ENCODE measurements at regions not wholly inside any gene's neighbourhood (a gene's known extent, or its start where the extent isn't known, plus 50 kb on each side); places are given as distances from the start of the nearest gene placed in this dataset.

DNA sequence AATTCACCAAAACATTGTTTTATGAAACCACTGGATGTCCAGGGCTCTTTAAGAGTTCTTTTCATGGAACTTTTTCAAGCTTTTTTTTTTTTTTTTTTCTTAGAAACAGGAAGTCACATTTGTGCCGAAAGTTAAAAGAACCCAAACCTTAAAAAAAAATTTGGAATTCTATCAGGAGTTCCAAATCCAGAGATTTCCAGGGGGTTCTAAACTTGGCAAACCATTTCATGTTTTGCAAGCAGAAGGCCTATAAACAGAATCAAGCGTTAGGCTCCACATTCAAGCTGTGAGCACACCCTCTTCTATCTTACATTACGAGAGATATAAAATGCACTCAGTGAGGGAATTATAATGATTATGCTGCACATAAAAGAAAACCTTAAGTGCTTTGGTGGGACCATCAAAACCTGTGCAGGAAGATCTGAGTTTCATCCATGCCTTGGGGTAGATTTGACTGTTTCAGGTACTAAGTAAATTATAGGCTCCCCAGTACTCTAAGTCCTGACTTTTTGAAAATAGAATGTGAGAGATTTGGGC, 154.8 kb upstream of the FAR2 start:
- H3K4me3 ChIP-seq (ENCODE audit: low read depth, low read length): no peak overlapping the region
- TF ChIP-seq, protein P1, sequence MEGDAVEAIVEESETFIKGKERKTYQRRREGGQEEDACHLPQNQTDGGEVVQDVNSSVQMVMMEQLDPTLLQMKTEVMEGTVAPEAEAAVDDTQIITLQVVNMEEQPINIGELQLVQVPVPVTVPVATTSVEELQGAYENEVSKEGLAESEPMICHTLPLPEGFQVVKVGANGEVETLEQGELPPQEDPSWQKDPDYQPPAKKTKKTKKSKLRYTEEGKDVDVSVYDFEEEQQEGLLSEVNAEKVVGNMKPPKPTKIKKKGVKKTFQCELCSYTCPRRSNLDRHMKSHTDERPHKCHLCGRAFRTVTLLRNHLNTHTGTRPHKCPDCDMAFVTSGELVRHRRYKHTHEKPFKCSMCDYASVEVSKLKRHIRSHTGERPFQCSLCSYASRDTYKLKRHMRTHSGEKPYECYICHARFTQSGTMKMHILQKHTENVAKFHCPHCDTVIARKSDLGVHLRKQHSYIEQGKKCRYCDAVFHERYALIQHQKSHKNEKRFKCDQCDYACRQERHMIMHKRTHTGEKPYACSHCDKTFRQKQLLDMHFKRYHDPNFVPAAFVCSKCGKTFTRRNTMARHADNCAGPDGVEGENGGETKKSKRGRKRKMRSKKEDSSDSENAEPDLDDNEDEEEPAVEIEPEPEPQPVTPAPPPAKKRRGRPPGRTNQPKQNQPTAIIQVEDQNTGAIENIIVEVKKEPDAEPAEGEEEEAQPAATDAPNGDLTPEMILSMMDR (IDR thresholded peaks at IDR 0.05; ENCODE audit: low read depth, low read length, missing control alignments): no peak

GRCh38 chr12:28996688-28997087, 152.4 kb upstream of the FAR2 start:
- DNase-seq (ENCODE audit: low read depth): no peak
- TF ChIP-seq, protein P1 (IDR thresholded peaks at IDR 0.05; ENCODE audit: low read depth, low read length, missing control alignments): no peak
- H3K4me3 ChIP-seq (ENCODE audit: low read depth, low read length): no peak overlapping the region

More for the DNA sequence above, 154.8 kb upstream of the FAR2 start:
- no peak for DNase-seq (ENCODE audit: low read depth)

GRCh38 chr12:28998662-28999120, 150.4 kb upstream of the FAR2 start:
- TF ChIP-seq, protein P1 (IDR thresholded peaks at IDR 0.05; ENCODE audit: low read depth, low read length, missing control alignments): peak; percentile 31
- no peak overlapping the region for H3K4me3 ChIP-seq (ENCODE audit: low read depth, low read length)
- no peak for DNase-seq (ENCODE audit: low read depth)

DNA sequence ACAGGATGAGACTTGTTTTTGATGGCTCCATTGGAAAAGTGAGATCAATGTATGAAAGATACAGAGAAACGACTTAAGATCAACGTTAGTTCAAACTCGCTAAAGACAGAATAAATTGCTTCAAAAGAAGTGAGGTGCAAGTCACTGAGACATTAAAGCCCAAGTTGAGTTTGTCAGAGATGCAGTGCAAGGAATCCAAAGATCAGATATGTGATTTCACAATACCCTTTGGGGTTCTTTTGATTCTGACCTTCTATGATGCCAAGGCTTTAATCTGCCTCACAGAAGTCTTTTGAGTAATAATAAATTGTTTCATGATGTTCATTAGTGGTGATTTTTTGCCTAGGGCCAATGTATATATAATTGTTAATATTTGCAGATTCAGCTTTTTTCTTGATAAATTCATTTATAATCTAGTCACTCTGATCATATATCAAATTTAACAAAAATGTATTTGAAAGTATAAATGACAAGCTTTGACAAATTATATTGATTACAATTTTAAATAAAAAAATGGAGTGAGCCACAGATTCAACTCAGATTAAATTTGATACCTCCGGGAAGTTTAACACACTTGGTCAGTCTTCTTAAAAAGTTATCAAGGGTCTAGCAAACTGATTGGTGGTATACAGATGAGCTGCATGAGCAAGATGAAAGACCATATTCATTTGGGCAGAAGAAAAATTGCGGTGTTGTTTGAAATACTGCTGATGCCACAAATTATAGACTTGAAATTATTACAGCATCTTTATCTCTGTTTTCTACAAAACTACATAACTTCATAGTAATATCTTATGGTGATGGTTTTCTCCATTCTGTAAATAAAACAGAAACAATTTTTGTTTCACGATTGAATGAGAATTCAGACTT, 144.8 kb upstream of the FAR2 start:
- H3K4me3 ChIP-seq (ENCODE audit: low read depth, low read length): no peak overlapping the region
- TF ChIP-seq, protein P1 (IDR thresholded peaks at IDR 0.05; ENCODE audit: low read depth, low read length, missing control alignments): no peak
- no peak for DNase-seq (ENCODE audit: low read depth)

DNA sequence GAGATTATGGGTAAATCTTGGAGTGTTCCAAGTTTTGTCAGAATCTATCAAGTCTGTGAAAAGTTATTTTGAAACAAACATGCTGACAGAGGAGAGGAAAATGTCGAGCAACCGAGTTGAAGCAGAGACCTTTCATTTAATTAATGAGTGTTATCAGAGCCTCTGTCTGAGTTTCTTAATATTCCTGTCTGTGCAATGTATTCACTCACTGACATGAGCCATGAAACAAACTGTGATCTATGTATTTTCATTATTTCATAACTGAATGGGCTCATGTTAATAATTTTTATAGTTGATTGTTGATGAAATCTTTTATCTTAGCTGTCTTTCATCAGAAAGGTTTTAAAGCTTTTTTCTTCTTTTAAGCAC, 144.2 kb upstream of the FAR2 start:
- H3K4me3 ChIP-seq (ENCODE audit: low read depth, low read length): no peak overlapping the region
- TF ChIP-seq, protein P1 (IDR thresholded peaks at IDR 0.05; ENCODE audit: low read depth, low read length, missing control alignments): no peak
- no peak for DNase-seq (ENCODE audit: low read depth)

GRCh38 chr12:29008786-29009185, 140.3 kb upstream of the FAR2 start:
- DNase-seq (ENCODE audit: low read depth): no peak
- no peak overlapping the region for H3K4me3 ChIP-seq (ENCODE audit: low read depth, low read length)
- TF ChIP-seq, protein P1 (IDR thresholded peaks at IDR 0.05; ENCODE audit: low read depth, low read length, missing control alignments): no peak

All from GM12864 (cell line).